NCI-H1105 treated with DMSO at 0.1 percent for 48 hours (cell line): ENCODE measurements at regions not wholly inside any gene's neighbourhood (a gene's known extent, or its start where the extent isn't known, plus 50 kb on each side); places are given as distances from the start of the nearest gene placed in this dataset.
A peak's percentile ranks its signal among the peaks of the same experiment; 100 is the strongest.

Experiments used
- DNase-seq: peaks from one replicate; lab custom pipeline; 2025; lab: John Stamatoyannopoulos, UW

DNA sequence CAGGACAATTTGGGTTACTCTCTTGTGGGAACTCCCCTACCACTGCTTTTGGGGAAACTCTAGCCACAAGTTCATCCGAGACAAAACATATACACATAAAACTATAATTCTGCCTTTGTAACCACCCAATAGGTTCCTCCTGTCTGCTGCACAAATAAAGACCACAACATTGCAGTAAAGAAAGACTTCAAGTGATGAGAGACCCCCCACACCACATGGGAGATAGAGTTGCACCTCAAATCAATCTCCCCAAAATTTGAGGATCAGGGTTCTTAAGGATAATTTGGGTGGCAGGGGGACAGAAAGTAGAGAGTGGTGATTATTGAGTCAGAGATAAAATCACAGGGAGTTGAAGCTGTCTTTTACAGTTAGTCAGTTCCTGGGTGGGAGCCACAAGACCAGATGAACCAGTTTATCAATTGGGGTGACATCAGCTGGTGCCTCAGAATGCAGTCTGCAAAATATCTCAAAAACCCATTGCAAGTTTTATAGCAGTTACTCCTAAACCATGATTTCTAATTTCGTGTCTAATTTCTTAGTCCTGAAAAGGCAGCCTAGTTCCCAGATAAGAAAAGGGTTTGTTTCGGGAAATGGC lies 1348.5 kb downstream of the PCDH9 start:
- no peak for DNase-seq

DNA sequence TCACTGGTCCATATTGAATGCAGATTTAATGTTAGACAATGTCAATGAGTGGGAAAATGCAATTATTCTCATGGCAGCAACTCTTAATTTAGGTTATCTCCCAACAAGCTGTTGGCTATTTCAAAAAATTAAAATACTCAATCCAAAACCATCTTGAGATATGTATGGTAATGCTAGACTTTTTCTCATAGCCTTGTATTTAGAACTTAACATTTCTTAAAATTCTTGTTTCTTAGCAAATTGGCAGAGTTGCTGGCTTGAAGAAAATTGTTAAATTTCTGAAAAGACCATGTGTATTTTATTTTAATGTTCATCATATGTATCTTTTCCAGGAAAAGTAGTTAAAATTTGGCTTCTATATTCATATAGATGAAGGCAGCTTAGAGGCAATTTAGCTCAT lies 1355.1 kb downstream of the PCDH9 start:
- no peak for DNase-seq

DNA sequence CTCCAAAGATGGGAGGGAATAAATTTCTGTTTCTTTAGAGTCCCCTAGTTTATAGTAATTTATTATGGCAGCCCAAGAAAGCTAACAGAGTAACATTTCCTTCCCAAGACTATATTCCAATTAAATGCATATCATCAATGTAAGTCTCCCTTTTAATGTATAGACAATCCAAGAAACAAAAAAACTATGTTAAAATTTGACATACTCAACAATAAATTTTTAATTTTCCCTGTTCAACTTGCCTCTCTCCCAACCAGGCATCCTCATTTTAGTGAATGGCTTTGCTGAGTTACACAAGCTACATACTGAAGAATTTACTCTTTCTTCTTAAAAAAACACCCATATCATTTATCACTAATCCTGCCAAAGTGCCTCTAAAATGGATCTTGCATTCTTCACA lies 1357.7 kb downstream of the PCDH9 start:
- no peak for DNase-seq

GRCh38 chr13:65868884-65869283 lies 1361.3 kb downstream of the PCDH9 start:
- DNase-seq = no peak

DNA sequence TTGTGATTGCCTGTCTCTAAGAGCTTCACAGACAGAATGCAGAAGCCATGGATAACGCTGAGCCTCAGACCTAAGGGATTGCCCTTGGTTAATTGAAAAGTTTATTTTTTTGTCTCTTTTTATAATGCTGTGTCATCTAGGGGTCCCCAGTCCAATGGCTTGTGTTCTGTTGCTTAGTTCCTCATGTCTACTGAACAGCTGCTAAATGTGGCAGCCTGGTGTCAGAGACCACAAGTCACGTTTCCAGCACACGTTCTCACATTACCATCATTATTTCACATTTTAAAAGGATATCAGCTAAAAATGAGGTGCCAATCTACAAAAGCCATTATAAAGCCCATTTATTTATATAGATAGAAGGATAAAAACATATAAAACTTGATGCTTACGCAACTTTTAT lies 1362.0 kb downstream of the PCDH9 start:
- DNase-seq = no peak

DNA sequence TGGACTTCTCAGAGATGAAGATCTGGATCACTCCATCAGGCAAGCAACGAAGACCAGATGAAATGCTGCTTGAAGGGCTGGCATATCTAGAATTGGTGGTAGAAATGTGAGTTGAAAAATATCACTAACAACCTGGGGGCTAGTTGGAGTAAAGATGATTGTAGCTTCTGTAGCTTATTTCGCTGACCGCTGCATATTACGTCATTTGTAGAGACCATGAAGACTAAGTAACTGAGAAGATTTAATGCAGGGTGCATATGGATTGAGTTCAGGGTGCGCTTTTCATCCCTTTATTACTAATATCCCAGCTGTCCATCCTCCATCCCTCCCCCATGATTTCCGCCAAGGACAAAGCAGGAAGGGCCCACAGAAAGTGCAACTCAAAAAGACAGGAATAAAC lies 1364.0 kb downstream of the PCDH9 start:
- DNase-seq = no peak

GRCh38 chr13:65865206-65865605 lies 1364.9 kb downstream of the PCDH9 start:
- DNase-seq = no peak

DNA sequence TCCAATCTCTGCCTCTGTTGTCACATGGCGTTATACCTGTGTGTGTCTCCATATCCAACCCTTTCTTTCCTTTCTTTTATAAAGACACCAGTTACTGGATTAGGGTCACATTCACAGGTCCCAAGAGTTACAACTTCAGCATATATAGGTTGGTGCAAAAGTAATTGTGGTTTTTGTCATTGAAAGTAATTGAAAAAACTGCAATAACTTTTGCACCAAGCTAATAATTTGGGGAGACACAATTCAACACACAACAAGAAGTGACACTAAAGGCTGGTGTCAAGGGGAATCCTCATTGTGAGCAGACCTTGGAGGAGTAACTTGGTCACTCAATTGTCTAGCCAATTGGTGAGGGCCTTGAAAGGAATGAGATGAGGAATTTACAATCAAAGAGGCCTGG lies 1366.1 kb downstream of the PCDH9 start:
- no peak for DNase-seq

DNA sequence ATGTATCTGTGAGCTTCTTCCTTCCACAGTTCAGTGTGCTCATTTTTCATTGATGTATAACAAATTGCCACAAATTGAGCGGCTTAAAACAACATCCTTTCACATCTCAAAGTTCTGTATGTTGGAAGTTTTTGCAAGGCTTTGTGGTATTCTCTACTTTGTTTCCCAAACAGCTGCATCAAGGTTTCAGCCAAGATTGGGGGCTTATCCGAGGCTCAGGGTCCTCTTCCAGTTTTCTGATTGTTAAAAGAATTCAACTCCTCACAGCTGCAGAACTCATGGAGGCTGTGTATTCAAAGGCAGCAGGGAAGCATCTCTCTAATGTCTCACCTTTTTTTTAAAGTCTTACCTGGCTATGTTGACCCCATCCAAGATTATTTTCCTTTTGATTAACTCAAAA lies 1369.8 kb downstream of the PCDH9 start:
- DNase-seq = no peak

DNA sequence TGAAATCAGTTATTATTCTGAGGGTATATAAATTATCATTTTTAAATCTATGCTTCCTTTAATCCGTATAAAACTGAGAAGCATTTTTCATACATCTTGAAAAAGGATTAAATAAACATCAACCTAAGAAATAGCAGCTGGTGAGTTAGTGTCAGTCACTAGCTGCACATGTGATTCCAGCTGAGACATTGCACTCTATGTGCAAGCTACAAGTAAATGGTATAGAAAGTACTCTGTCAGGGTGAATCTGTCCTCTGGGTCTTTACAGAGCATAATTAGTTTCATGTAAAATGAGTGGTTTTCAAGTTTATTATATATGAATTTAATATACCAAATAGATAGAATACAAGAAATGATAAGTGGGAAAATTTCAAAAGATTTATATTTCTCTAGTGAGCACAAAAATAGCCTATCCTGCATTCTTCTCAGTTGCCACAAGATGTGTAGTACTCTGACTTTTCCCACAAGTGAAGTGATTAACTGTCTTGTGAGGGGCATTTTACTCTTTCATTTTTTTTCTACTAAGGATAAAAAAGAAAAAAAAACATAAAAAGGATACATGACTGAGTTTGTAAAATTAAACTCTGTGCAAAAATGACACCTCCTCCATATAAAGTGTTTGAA lies 1372.1 kb downstream of the PCDH9 start:
- DNase-seq = no peak

- DNase-seq = no peak
Observed at GRCh38 chr13:65856431-65856830, 1373.7 kb downstream of the PCDH9 start.

GRCh38 chr13:65855242-65855805 lies 1374.8 kb downstream of the PCDH9 start:
- no peak for DNase-seq

DNA sequence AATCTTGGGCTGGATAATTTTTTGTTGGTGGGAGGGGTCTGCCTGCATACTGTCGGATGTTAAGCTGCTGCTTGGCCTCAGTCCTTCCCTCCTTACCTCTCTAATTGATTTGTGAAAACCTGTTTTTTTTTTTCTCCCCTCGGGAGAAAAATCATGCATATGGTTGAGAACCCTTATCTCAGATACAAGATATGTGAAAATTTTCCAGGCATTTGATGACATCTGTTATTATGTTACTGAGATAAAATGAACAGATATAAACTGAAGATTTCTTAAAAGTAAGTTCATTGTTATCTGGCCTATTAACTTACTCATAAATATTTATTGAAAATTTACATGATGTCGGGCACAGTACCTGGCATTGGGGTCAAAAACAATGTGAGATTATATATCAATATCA lies 1375.7 kb downstream of the PCDH9 start:
- no peak for DNase-seq

DNA sequence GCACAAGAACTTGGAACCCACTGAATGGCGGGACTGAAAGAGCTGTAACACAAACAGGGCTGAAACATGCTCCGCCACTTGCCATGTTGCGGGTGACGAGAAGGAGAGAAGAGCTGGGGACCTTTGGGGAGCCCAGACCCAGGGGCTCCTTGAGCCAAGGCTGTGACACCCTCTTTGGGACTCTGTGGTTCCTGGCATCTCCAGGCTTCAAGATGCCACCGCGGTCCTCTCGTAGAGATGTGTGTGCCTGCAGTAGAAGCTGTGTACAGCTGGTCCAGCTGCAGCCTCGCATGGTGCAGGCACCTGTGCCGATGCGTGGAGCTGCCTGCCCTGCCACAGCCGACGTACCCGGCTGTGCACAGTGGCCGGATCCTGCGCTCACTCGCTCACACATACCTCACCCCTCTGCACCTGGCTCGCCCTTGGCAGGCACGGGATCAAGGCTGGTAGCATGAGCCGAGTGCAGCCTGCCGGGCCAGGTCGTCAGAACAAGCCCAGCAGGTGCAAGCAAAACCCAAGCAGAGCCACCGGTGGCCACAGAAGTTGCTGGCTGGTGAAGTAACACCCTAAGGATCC lies 1385.8 kb downstream of the PCDH9 start:
- DNase-seq = no peak

GRCh38 chr13:65843314-65843731 lies 1386.8 kb downstream of the PCDH9 start:
- DNase-seq = no peak

DNA sequence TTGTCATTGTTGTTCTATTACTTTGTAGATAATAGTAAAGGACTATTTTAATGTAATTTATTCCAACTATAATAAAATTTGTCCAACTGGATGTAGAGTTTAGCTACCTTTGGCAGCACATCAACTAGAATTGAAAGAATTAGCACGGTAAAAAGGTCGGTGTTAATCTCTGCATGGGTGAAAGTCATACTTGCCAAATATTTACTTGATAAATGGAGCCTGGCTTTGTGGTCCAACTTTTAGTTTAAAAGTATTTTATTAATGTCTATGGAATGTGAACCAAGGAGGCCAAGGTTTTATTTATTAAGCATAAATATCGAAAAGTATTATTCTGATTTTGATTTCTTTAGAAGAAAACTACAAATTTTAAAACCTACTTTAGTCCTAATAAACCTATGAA lies 1389.0 kb downstream of the PCDH9 start:
- no peak for DNase-seq

DNA sequence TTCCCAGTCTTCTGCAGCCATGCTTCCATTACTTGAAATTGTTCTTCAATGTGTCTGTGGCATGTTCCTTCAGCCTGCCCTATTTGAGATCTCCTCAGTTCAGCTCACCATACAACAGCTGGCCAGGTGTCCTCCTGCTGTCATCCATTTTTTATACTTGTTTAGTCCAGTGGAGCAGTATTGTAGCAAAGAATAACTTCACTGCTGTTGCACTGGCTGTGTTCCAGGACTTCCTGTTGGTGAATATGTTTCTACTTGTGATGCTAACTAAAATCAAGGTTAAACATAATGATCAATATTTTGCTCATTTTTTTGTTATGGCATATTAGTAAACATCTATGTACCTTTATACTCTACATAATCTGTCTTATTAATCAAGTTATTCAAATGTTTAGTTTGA lies 1394.1 kb downstream of the PCDH9 start:
- DNase-seq = no peak

DNA sequence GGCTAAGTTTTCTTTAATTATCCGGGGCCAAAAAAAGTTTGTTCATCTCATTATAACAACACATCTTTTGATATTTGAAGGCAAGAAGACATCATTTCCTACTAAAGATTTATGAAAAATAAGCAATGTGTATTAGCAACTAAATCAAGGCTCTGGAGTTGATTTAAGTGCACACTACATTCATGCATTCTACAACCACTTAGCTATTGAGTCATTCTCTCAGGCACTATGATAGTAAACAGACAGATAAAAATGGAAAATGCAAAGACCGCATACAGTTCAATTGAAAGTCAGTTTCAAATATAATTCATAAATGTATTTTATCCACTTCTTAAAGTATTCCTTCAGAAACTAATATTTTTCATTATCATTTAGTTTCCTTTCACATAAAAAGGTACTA lies 1395.2 kb downstream of the PCDH9 start:
- DNase-seq = no peak

DNA sequence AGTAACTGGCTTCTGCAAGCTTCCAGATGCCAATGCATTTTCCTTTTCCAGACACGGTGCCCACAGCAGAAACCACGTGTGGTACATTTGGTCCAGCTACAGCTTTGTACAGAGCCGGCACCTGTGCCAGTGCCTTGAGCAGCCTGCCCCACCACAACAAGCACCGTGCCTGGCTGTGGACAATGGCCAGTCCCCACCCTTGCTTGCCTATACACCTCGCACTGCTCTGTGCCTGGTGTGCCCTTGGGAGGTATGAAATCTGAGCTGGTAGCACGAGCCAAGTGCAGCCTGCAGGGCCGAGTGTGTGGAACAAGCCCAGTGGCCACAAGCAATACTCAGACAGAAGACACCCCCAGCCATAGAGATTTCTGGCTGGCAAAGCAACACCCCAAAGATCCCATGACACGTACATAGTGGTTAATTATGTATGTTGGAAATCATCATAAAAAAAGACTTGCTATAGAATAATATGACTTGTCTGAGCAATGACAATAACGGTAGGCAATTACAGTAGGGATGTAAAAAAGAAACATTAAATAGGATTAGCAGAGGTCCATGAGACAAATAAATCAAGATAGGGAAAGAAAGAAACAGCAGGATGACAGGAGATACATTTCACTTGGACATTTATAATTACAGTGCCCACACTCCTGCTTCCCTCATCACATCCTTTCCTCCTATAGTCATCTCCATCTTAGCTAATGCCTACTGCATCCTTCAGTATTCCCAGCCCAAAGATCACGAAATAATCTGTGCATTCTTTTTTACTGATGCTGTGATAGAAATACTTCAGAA lies 1399.5 kb downstream of the PCDH9 start:
- no peak for DNase-seq

GRCh38 chr13:65829241-65830008 lies 1400.7 kb downstream of the PCDH9 start:
- DNase-seq = no peak

GRCh38 chr13:65826657-65827056 lies 1403.5 kb downstream of the PCDH9 start:
- DNase-seq = peak; percentile 75

GRCh38 chr13:65825039-65825438 lies 1405.1 kb downstream of the PCDH9 start:
- DNase-seq = no peak
